ENCODE measurements at regions not wholly inside any gene's neighbourhood (a gene's known extent, or its start where the extent isn't known, plus 50 kb on each side); places are given as distances from the start of the nearest gene placed in this dataset.
"Not testable (repeated sequence)": the region's sequence is repeated elsewhere in the genome, so short reads cannot be mapped to it uniquely, and the experiment has no call there.

DNA sequence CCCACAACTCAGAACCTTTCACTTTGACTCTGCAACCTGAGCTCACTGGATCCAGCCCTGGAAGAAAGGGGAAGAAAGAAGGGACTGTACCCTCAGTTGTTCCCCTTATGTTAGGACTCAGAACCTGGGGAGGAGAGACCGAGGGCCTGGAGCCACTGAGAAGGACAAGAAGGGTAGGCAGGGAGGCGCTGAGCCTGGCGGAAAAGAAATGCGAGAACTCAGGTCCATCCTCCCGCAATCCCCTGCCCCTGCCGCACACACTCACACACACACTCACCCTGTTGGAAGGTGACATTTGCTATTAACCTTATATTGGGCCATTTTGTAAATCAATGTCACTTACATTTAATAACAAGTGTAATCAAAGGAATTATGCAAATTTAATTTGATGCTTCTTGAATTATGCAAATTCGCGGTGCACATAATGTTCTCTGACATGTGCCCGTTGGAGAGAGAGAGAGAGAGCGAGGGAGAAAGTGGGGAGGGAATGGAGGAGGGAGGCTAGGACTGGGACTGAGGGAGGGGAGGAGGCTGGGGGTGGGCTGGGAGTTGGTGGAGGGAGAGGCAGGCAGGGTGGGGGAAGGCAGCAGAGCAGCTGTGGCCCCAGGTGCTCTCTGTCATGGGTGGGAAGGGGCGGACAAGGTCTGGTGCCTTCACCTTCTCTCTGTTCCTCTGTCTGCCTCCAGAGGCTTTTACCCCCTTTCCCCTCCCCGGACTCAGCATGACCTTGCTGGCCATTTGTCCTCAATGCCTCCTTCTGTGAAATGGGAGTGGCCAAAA, 99.6 kb upstream of the PAX2 start:
- H3K36me3 ChIP-seq = no peaks in the 10 kb centered on the region
- H3K4me1 ChIP-seq = no peaks in the 10 kb centered on the region
- DNase-seq = no peak
- H3K4me3 ChIP-seq = no peak overlapping the region
- no peaks in the 10 kb centered on the region for H3K27me3 ChIP-seq
- H3K9me3 ChIP-seq = no peaks in the 10 kb centered on the region
- TF ChIP-seq, protein P1, sequence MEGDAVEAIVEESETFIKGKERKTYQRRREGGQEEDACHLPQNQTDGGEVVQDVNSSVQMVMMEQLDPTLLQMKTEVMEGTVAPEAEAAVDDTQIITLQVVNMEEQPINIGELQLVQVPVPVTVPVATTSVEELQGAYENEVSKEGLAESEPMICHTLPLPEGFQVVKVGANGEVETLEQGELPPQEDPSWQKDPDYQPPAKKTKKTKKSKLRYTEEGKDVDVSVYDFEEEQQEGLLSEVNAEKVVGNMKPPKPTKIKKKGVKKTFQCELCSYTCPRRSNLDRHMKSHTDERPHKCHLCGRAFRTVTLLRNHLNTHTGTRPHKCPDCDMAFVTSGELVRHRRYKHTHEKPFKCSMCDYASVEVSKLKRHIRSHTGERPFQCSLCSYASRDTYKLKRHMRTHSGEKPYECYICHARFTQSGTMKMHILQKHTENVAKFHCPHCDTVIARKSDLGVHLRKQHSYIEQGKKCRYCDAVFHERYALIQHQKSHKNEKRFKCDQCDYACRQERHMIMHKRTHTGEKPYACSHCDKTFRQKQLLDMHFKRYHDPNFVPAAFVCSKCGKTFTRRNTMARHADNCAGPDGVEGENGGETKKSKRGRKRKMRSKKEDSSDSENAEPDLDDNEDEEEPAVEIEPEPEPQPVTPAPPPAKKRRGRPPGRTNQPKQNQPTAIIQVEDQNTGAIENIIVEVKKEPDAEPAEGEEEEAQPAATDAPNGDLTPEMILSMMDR (IDR thresholded peaks at IDR 0.05) = no peak
- no peak for TF ChIP-seq POLR2A (IDR thresholded peaks at IDR 0.05)
- no peak overlapping the region for H3K27ac ChIP-seq

DNA sequence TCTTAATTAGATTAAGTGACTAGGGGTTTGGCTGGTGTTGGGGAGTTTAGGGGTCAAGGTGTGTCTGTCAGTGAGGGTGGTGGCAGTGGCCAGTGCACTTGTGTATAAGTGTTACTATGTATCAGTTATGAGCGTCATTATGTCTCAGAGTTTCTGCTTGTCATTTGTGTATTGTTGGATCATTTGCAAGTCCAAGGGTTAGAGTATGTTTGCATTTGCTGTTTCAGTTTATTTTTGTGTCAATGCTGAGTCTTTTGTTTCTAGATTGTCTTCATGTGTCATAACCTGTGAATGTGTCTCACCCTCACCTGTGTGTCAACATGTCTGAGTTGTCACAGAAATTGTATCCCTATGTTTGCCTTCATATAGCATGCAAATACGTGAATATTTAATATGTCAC, 97.5 kb upstream of the PAX2 start:
- Histone ChIP-seq H3K4me3 (no peak overlapping the region), H3K27ac (no peak overlapping the region), H3K9me3 (no peaks in the 10 kb centered on the region), H3K27me3 (peaks cover 0 to 7% of the 10 kb centered on the region in 2 donors), H3K4me1 (no peaks in the 10 kb centered on the region), H3K36me3 (no peaks in the 10 kb centered on the region)
- DNase-seq = no peak
- no peak for TF ChIP-seq POLR2A (IDR thresholded peaks at IDR 0.05)
- TF ChIP-seq, protein P1 (IDR thresholded peaks at IDR 0.05) = no peak

DNA sequence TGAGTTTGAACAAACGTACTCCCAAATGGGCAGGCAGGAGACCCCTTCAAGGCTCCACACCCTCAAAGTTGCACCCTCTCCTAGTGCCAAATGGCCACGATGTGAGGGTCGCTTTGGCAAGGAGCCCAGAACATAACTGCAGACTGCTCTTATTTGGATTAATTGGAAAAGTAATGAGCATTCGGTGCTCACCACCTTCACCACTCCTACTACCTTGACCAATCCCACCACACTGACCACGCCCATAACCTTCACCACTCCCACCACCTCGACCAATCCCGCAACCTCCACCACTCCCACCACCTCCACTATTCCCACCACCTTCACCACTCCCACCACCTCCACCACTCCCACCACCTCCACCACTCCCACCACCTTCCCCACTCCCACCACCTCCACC, 94.7 kb upstream of the PAX2 start:
- DNase-seq = no peak
- H3K27me3 ChIP-seq = peaks cover 0 to 33% of the 10 kb centered on the region in 2 donors

DNA sequence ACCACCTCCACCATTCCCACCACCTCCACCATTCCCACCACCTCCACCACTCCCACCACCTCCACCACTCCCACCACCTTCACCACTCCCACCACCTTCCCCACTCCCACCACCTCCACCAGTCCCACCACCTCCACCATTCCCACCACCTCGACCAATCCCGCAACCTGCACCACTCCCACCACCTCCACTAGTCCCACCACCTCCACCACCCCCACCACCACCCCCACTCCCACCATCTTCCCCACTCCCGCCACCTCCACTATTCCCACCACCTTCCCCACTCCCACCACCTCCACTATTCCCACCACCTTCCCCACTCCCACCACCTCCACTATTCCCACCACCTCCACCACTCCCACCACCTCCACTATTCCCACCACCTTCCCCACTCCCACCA, 94.3 kb upstream of the PAX2 start:
- not testable (repeated sequence) for H3K9me3 ChIP-seq, H3K36me3 ChIP-seq, H3K27ac ChIP-seq, H3K4me3 ChIP-seq, DNase-seq
- Histone ChIP-seq H3K4me1 (peaks cover 0 to 26% (median 10%) of the 10 kb centered on the region in 4 donors), H3K27me3 (peaks cover 0 to 37% of the 10 kb centered on the region in 2 donors)

More for the DNA sequence above, 94.7 kb upstream of the PAX2 start:
- TF ChIP-seq, protein P1 (IDR thresholded peaks at IDR 0.05) = no peak
- TF ChIP-seq POLR2A (IDR thresholded peaks at IDR 0.05) = no peak
- Histone ChIP-seq H3K4me1 (peaks cover 0 to 22% (median 8%) of the 10 kb centered on the region in 4 donors), H3K9me3 (no peaks in the 10 kb centered on the region), H3K36me3 (no peaks in the 10 kb centered on the region), H3K27ac (no peak overlapping the region), H3K4me3 (no peak overlapping the region)

DNA sequence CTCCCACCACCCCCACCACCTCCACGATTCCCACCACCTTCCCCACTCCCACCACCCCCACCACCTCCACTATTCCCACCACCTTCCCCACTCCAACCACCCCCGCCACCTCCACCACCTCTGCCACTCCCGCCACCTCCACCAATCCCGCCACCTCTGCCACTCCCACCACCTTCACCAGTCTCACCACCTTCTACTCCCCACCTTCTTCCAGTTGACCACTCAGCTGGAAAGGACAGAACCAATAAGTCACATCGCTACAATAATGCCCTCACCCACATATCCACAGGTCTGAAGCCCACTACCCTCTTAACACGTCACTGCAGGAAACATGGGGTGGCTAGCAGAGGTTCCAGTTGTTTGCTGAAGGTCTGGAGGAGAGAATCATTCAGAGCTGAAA, 93.5 kb upstream of the PAX2 start:
- H3K27me3 ChIP-seq = peaks cover 0 to 45% of the 10 kb centered on the region in 2 donors
- DNase-seq = no peak
- peaks cover 0 to 35% (median 13%) of the 10 kb centered on the region in 4 donors for H3K4me1 ChIP-seq
- no peak overlapping the region for H3K27ac ChIP-seq
- TF ChIP-seq, protein P1 (IDR thresholded peaks at IDR 0.05) = no peak
- no peak for TF ChIP-seq POLR2A (IDR thresholded peaks at IDR 0.05)
- no peaks in the 10 kb centered on the region for H3K36me3 ChIP-seq
- H3K4me3 ChIP-seq = no peak overlapping the region
- H3K9me3 ChIP-seq = no peaks in the 10 kb centered on the region

DNA sequence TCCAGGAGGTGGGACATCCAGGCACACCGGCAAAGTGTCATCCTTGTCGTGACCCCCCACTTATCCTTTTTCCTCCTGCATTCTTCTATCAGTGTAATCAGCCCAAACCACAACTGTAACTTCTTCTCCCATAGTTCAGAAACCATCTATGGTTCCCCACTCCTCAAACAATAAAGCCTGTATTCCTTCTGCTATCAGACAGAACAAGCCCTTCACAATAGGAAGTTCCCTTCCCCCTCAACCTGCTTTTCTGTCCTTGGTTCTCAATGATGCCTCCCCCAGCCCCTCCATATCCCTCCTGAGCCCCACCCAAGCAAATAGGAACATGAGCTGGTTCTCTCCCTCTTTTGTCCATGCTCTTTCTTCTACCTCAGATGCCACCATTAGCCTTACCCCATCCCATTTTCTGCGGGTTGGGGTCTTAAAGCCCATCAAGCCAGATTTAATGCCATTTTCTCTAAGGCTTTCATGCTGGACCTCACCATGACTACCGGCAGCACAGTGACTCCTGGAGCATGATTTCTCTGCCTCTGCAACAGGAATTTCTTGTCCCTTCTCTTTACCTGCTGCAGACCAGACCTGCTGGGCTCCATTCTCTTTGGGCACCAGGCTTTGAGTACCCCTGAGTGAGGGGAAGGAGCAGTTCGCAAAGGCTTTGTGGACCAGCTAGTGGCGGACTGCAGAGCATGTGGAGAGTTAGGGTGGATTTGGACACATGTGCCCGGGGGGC, 92.8 kb upstream of the PAX2 start:
- Histone ChIP-seq H3K9me3 (no peaks in the 10 kb centered on the region), H3K27ac (no peak overlapping the region), H3K4me3 (no peak overlapping the region), H3K4me1 (peaks cover 0 to 35% (median 13%) of the 10 kb centered on the region in 4 donors), H3K27me3 (peaks cover 0 to 50% of the 10 kb centered on the region in 2 donors), H3K36me3 (no peaks in the 10 kb centered on the region)
- DNase-seq = no peak
- no peak for TF ChIP-seq POLR2A (IDR thresholded peaks at IDR 0.05)
